Activated naive CD4-positive, alpha-beta T cell treated with anti-CD3 and anti-CD28 coated beads, Interleukin-2, amount 50 U/mL, for 72 hours (primary cell): ENCODE measurements at regions not wholly inside any gene's neighbourhood (a gene's known extent, or its start where the extent isn't known, plus 50 kb on each side); places are given as distances from the start of the nearest gene placed in this dataset.
A peak's percentile ranks its signal among the peaks of the same experiment; 100 is the strongest.

Experiments
- ATAC-seq, 2 donors: fragments of 150-1000 bp; cut with Tn5 transposase; 2 replicates each; pipeline ENCODE4 v1.10.0; 2021; ENCODE audit warnings: mild to moderate bottlenecking in 2 of 2, moderate library complexity in 2 of 2
- DNase-seq, 2 donors: peaks; one replicate each; pipeline ENCODE4 v3.0.0; 2021 to 2022; ENCODE audit warnings: low spot score in 2 of 2
- H3K27ac Mint-ChIP-seq, 2 donors: one replicate each; pipeline ENCODE4 v1.8.0; 2022; ENCODE audit warnings: mild to moderate bottlenecking in 2 of 2, mixed read lengths in 2 of 2
- H3K36me3 Mint-ChIP-seq, 2 donors: one replicate each; pipeline ENCODE4 v1.8.0; 2022; ENCODE audit warnings: mixed read lengths in 2 of 2
- H3K9me3 Mint-ChIP-seq, 2 donors: one replicate each; pipeline ENCODE4 v1.8.0; 2022; ENCODE audit warnings: mixed read lengths in 2 of 2

DNA sequence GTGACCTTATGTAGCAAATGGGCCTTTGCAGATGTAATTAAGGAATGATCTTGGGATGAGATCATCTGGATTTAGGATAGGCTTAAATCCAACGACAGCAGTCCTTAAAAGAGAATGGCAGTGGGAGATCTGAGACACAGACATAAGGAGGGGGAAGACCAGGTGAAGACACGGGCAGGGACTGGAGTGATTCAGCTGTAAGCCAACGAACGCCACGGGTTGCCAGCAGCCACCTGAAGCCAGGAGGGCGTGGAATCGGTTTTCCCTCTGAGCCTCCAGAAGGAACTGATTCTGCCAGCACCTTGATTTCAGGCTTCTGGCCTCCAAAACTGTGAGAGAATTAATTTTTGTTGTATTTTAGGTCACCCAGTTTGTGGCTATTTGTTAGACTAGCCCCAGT, 218.6 kb upstream of the ANKRD55 start:
- no peak for DNase-seq
- no peak overlapping the region for H3K27ac Mint-ChIP-seq
- ATAC-seq, result no peak
- peaks cover 0 to 4% of the 10 kb centered on the region in 2 donors for H3K9me3 Mint-ChIP-seq
- H3K36me3 Mint-ChIP-seq, result no peaks in the 10 kb centered on the region

DNA sequence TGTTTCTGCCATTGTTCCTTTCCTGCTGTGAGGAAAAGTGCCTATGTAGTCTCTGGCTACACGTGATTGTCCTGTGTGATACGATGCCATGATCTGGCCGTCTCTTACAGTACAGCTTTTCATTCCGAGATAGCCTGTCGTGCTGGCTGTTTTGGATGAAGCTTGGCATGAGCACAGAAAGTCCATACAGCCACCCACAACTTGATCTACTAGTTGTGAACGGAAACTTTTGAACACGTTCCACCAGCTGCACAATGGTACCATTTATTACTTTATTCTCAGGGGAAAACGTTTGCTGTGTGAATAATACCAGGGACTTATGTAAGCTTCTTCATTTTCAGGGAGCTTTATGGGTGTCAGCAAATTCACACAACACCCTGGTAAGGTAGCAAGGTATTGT, 217.6 kb upstream of the ANKRD55 start:
- no peak overlapping the region for H3K27ac Mint-ChIP-seq
- no peaks in the 10 kb centered on the region for H3K36me3 Mint-ChIP-seq
- no peak for ATAC-seq
- H3K9me3 Mint-ChIP-seq, result peaks cover 0 to 4% of the 10 kb centered on the region in 2 donors
- DNase-seq, result no peak

DNA sequence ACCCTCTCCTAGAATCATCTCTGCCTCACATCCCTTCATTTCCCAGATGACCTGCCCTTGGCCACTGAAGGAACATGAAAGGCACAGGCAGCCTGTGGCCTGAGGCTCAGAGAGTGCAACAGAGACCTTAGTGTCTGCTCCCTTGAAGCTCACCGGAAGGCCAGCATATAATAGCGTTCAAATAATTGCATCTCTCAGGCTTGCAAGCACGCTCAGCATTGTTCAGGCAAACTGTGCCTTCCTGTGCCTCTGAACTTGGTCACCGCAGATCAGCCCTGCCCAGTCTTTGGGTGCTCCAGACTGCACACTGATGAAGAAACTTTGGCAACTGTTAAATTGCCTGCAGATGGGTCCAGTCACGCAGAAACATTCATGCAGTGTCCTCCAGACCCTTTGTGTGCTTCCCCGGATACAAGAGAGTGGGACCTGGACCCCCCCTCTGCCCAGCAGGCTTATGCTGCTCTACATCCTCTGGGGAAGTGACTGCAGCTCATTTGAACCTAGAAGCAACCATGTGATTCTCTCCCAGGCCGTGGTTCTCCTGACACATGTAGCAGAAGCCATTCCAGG, 216.0 kb upstream of the ANKRD55 start:
- DNase-seq, result no peak
- no peak overlapping the region for H3K27ac Mint-ChIP-seq
- H3K9me3 Mint-ChIP-seq, result peaks cover 0 to 4% of the 10 kb centered on the region in 2 donors
- no peaks in the 10 kb centered on the region for H3K36me3 Mint-ChIP-seq
- no peak for ATAC-seq

DNA sequence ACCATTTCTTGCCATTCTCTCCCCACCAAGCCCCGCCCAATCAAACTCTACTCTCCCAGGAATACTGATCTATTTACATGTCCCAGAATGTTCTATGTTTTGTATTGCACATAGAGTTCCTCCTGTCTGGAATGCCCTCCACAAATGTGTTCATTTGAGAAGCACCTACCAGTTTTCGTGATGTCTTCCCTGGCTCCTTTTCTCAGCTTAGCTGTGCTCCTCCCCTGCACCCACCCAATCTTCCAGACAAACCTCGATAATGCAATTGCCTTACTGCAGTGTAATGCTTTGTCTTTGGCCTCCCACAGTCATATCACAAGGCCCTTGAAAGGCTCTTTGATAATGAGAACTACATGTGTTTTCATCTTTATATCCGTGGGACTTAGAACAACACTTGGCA, 214.5 kb upstream of the ANKRD55 start:
- no peak overlapping the region for H3K27ac Mint-ChIP-seq
- no peaks in the 10 kb centered on the region for H3K36me3 Mint-ChIP-seq
- ATAC-seq (no peak), DNase-seq (no peak)
- peaks cover 0 to 4% of the 10 kb centered on the region in 2 donors for H3K9me3 Mint-ChIP-seq

DNA sequence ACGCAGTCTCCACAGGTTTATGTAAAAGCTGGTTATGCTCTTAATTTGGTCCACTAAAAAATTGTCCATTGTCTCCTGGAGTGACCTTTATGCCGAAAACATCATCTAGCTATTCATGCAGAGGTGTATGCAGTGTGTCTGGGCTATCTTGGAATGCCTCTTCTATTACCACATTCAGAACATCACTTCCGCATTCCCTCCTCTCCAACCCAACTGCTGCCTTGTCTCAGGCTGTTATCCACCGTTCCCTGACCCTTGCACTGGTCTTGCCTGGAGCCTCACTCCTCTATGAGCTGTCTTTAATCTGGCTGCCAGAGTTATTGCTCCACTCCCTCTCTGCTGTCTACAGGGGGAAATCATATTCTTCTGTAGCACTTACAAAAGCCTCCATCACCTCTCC, 214.1 kb upstream of the ANKRD55 start:
- ATAC-seq, result no peak
- no peak for DNase-seq
- no peaks in the 10 kb centered on the region for H3K36me3 Mint-ChIP-seq
- no peak overlapping the region for H3K27ac Mint-ChIP-seq
- peaks cover 0 to 4% of the 10 kb centered on the region in 2 donors for H3K9me3 Mint-ChIP-seq

DNA sequence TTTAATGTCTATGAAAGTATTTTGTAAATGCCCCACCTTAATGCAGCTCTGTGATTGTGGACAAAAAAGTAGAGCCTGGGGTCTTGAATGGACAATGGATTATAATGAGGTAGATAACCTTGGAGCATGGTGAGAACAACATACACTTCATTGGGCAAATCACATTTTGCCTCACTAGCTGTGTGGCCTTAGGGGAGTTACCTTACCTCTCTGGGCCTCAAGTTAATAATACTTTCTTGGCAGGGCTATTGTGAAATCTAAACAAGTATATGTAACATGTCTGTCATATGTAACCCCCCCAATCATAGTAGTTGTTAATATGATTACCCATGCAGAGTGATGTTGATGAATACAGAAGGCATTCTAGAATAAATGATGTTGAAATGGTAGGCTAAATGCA, 213.6 kb upstream of the ANKRD55 start:
- H3K9me3 Mint-ChIP-seq, result peaks cover 0 to 4% of the 10 kb centered on the region in 2 donors
- DNase-seq (no peak), ATAC-seq (no peak)
- no peaks in the 10 kb centered on the region for H3K36me3 Mint-ChIP-seq
- H3K27ac Mint-ChIP-seq, result no peak overlapping the region

DNA sequence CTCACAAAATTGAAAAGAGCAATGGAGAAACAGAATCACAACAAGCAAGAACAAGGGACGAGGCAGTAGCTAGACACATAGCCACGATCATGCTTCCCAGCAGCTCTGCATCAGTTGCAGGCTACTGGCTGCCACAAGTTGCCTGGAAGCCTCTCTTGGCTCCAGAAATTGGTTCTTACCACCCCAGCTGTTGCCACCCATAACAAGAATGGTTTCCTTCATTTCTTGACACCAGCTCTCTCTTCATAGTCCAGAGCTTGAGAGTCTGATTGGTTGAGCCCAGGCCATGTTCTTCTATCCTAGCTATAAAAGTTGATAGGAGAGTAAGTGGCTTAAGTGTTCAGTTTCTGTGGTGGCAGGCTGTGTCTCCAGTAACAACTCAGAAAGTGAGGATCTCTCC, 210.7 kb upstream of the ANKRD55 start:
- H3K9me3 Mint-ChIP-seq, result peaks cover 0 to 4% of the 10 kb centered on the region in 2 donors
- ATAC-seq, result no peak

DNA sequence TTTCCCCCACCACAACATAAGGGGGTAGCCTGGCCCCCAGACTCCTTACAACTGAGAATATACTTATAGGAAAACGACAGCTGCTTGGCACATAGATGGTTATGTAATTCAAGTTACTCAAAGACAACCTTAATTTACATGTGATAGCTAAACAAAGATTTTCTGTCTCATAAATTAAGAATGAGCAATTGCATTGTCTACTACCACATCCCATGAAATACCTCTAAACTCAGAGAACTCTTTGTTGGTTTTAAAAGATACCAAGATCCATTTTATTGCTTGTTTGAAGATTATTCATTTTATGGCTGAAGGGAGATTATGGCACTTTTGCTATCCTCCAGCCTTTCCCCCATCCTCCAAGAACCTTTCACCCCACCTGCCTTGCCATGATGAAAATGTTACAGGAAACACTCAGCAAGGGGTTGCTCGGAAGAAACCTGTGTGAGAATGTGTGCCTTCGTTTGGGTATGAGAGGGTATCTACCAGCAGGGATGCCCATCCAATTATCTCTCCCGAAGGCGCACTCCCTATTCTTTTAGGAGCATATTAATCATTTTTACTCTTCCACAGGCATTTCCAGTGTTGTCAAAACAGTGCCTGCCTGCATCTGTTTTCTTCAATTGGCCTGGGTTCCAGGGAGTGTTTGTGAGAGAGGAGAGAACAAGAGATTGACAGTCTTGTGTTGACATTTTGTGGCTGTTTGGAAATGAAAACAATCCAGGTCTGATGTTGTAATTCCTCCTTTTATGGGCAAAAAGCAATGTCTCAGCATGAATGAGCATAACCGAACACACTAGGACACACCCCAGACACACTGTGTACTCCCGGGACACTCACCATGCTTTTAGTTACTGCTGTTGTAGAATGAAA, 208.0 kb upstream of the ANKRD55 start:
- Mint-ChIP-seq H3K9me3 (no peaks in the 10 kb centered on the region), H3K36me3 (no peaks in the 10 kb centered on the region), H3K27ac (no peak overlapping the region)
- DNase-seq, result no peak
- ATAC-seq, result no peak

More for the DNA sequence above, 210.7 kb upstream of the ANKRD55 start:
- no peak for DNase-seq
- Mint-ChIP-seq H3K36me3 (no peaks in the 10 kb centered on the region), H3K27ac (no peak overlapping the region)

DNA sequence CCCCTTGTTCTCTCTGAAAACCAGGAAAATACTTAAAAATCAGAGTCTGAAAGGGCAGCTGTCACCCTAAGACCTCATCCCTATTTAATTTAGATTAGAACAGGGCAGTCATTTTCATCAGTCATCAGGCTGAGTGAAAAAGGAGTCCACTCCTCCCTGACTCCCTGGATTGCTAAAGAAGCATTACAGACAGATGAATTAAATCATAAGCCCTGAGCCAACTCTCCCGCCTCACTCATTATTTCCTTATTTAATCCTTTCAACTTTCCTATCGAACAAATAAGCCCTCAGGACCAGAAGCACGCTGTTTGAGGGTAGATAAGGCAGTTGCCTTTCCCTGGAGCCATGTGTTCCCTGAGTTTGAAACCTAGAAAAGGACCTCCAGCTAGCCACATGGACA, 201.9 kb upstream of the ANKRD55 start:
- ATAC-seq (no peak), DNase-seq (no peak)
- Mint-ChIP-seq H3K27ac (peak overlapping the region in 1 of 2 donors; percentile 77), H3K9me3 (peaks cover 0 to 5% of the 10 kb centered on the region in 2 donors), H3K36me3 (peaks cover 0 to 5% of the 10 kb centered on the region in 2 donors)

DNA sequence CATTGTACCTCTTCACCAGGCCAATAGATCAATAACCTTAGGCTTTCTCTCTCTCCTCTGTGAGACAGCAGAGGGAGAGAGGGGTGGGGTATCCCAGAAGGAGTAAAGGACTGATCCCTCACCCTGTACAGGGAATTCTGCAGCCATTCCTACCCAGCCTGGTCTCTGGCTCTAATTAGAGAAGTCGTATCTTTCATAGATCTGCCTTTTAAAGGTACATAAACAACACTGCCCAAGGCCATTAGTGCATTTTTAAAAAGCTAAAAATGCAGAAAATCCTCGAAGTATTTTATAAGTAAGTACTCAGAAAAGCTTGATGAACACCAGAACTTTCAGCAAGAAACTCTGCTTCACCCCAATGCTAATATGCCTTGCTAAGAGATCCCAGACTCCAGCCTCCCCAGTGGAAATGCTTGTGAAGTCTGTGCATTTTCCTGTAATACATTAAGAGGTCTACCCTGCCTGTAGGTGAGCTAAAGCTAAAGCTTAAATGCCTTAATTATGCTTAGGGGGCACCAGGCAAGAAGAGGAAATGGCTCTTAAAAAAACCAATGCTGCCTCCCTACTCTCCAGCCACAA, 200.0 kb upstream of the ANKRD55 start:
- DNase-seq (no peak), ATAC-seq (no peak)
- Mint-ChIP-seq H3K9me3 (peaks cover 0 to 5% of the 10 kb centered on the region in 2 donors), H3K36me3 (peaks cover 0 to 5% of the 10 kb centered on the region in 2 donors), H3K27ac (no peak overlapping the region)

DNA sequence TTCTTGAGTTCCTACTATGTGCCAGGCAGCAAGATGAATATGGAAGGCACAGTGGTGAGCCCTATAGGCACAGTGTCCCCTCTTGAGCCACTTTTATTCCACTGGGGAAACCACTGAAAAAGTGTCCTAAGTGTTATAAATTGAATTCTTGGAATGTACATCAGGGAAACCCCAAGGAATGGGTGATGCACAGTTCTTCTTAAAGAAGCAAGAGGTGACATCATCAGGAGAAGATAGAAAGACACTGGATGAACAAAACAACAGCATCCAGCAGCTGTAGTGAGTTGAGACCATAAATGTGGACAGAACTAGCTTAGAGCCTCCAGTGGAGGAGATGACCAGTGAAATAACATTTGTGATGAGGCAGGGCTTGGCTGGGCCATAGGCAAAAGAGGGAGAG, 199.2 kb upstream of the ANKRD55 start:
- peaks cover 4 to 10% of the 10 kb centered on the region in 2 donors for H3K9me3 Mint-ChIP-seq
- H3K27ac Mint-ChIP-seq, result no peak overlapping the region
- DNase-seq (no peak), ATAC-seq (no peak)
- peaks cover 0 to 5% of the 10 kb centered on the region in 2 donors for H3K36me3 Mint-ChIP-seq

DNA sequence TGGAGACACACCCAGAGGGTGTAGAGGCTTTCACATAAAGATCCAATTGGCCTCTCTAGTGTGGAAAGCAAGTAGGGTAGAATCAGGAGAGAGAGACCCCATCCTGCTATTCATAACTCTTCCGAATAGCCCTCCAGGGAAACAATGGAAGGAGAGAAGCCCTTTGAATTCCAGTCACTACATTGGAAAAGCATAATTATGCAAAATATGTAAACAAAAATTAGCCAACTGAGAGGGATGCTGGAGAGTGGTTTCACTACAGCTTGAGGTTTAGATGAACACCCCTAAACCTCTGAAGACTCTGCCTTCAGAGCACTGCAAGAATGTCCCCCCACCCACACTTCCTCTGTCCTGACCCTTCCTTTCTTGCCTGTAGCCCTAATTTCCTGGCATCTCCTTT, 197.3 kb upstream of the ANKRD55 start:
- no peak for DNase-seq
- Mint-ChIP-seq H3K9me3 (peaks cover 4 to 10% of the 10 kb centered on the region in 2 donors), H3K36me3 (peaks cover 0 to 7% of the 10 kb centered on the region in 2 donors), H3K27ac (no peak overlapping the region)
- ATAC-seq, result no peak

DNA sequence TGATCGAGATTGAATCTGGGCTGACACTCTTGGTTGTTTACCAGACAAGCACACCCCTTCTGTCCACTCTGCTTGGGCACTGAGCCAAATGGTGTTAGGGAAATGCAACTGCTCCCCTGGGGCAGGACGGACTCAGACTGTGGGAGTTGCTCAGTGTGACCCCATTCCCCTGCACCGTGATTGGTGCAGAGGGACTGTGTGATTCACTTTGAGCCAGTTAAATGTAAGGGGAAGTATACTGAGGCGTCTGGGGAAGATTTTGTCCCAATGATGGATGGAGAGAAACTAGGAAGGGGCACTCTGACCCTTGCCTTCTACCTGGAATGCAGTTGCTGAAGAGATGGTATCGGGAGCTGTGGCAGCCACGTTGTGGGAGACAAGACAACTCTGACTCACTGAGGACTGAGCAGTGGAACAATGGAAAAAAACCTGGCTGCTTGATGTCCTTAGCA, 196.0 kb upstream of the ANKRD55 start:
- Mint-ChIP-seq H3K36me3 (peaks cover 0 to 11% of the 10 kb centered on the region in 2 donors), H3K9me3 (peaks cover 4 to 10% of the 10 kb centered on the region in 2 donors), H3K27ac (no peak overlapping the region)
- ATAC-seq (no peak), DNase-seq (no peak)

DNA sequence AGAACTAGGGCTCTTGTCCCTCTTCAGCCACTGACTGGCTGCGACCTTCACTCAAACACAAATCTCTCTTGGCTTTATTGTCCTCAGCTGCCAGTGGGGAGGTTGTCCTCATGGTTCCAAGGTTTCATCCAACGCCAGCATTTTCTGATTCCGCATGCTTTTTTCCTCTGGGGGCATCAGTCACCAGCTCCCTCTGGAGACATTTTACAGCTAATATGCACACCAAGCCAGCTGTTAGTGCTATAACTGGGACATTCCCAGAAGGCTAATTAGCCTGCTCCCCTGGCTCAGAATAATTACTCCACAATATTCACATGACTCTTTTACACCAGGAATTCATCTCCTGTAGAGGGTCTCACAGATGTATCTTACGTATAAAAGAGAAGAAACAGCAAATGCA, 193.6 kb upstream of the ANKRD55 start:
- Mint-ChIP-seq H3K27ac (no peak overlapping the region), H3K9me3 (peaks cover 6 to 8% of the 10 kb centered on the region in 2 donors), H3K36me3 (peaks cover 0 to 12% of the 10 kb centered on the region in 2 donors)
- no peak for ATAC-seq
- DNase-seq, result no peak

DNA sequence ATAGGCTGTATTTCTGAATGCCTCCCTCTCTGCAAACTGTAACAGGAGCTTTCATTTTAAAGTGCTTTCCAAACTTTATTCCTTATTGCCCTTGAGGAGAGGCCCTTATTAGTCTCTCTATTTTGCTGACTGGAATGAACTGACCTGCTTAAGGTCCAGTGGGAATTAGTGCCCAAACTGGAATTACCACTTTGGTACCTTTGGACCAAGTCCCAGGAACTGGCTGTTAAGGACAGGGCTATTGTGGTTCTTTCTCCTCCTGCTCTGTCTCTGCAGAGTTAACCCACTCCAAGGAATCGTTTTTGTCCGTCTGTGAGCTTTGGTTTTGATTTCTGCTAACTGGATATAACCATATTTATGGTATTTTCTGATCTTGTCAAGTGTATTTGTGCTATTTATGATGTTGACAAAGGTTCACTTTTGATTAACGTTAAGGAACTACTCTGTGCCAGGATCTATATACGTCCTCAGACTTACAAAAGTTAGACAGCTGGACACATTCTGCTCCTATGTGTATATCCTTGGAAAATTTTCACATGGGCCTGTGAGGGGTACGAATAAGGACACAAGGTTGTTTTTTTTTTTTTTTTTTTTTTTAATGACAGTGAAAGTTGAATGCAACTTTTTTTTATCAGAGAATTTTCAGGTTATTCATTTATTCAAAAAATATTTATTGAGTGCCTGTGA, 189.1 kb upstream of the ANKRD55 start:
- DNase-seq (no peak), ATAC-seq (no peak)
- H3K27ac Mint-ChIP-seq, result no peak overlapping the region
- peaks cover 17 to 18% of the 10 kb centered on the region in 2 donors for H3K9me3 Mint-ChIP-seq
- peaks cover 5 to 33% of the 10 kb centered on the region in 2 donors for H3K36me3 Mint-ChIP-seq

DNA sequence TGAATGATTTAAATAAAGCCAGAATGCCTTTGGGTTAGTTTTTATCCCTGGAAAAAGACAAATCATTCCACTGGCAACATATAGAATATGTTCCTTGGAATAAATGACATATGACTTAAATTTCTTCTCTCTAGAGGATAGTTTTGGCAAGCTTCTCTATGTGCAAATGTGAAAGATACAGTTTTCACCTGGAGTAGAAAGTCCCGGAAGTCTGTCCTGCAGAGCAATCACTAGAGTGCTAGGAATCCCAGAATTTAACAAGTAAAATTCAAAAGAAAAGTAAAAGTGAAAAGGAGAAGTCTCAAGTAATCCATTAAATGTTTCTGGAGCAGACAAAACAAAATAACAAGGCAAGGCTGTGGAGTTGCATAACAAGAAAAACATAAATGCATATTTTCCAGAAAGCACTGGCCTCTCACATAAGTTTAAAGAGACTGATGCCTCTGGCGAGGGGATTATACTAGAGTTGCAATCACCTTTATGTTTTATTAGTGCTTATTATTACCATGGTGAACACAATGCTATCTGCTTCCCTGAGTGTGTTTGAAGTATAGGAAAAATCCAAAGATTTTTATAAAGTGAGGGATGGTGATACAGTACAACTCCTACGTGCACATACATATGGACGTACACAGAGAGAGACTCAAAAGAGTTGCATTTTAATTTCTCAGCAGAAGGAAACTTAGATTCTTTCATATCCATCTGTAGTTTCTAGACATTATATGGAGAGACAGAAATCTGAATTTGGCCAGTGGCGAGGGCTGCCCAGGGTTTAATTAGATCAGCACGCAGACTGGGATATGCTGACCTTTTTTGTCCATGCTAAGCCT, 188.3 kb upstream of the ANKRD55 start:
- peaks cover 17 to 18% of the 10 kb centered on the region in 2 donors for H3K9me3 Mint-ChIP-seq

More for the DNA sequence above, 188.3 kb upstream of the ANKRD55 start:
- Mint-ChIP-seq H3K36me3 (peaks cover 5 to 33% of the 10 kb centered on the region in 2 donors), H3K27ac (no peak overlapping the region)
- DNase-seq, result no peak
- ATAC-seq, result no peak
